ENCODE measurements at regions not wholly inside any gene's neighbourhood (a gene's known extent, or its start where the extent isn't known, plus 50 kb on each side); places are given as distances from the start of the nearest gene placed in this dataset.

GRCh38 chr2:64300066-64300465 lies 153.9 kb upstream of the LGALSL start:
- TF ChIP-seq, protein P1, sequence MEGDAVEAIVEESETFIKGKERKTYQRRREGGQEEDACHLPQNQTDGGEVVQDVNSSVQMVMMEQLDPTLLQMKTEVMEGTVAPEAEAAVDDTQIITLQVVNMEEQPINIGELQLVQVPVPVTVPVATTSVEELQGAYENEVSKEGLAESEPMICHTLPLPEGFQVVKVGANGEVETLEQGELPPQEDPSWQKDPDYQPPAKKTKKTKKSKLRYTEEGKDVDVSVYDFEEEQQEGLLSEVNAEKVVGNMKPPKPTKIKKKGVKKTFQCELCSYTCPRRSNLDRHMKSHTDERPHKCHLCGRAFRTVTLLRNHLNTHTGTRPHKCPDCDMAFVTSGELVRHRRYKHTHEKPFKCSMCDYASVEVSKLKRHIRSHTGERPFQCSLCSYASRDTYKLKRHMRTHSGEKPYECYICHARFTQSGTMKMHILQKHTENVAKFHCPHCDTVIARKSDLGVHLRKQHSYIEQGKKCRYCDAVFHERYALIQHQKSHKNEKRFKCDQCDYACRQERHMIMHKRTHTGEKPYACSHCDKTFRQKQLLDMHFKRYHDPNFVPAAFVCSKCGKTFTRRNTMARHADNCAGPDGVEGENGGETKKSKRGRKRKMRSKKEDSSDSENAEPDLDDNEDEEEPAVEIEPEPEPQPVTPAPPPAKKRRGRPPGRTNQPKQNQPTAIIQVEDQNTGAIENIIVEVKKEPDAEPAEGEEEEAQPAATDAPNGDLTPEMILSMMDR (IDR thresholded peaks at IDR 0.05; ENCODE audit: poor library complexity), result no peak
- TF ChIP-seq EZH2phosphoT487 (IDR thresholded peaks at IDR 0.05; ENCODE audit: low read depth, severe bottlenecking, unreplicated experiment) (no peak), EZH2 (IDR thresholded peaks at IDR 0.05; ENCODE audit: borderline replicate concordance) (no peak)
